GM10248 (cell line): ENCODE measurements at regions not wholly inside any gene's neighbourhood (a gene's known extent, or its start where the extent isn't known, plus 50 kb on each side); places are given as distances from the start of the nearest gene placed in this dataset.

ENCODE experiments used
- CTCF ChIA-PET: fragments of 300-600 bp; sonication (Branson Sonifier 250); formaldehyde crosslinking; extraction: SDS; loops from one replicate; lab custom pipeline; 2021; ENCODE audit warnings: antibody characterized with exemption; lab: Yijun Ruan, JAX
- POLR2A ChIA-PET: fragments of 350-650 bp; sonication (Branson Sonifier 250); formaldehyde crosslinking; extraction: SDS; loops from one replicate; lab custom pipeline; 2020; ENCODE audit warnings: antibody characterized with exemption; lab: Yijun Ruan, JAX
- DNase-seq: peaks from one replicate; pipeline ENCODE4 v3.0.0; 2012; ENCODE audit errors: extremely low spot score
- TF ChIP-seq, protein P1 (sequence below): IDR thresholded peaks from 2 replicates; pipeline ENCODE4 v1.5.1; 2012; ENCODE audit warnings: mild to moderate bottlenecking, low read depth; ENCODE audit errors: extremely low read depth, missing control alignments, control extremely low read depth

DNA sequence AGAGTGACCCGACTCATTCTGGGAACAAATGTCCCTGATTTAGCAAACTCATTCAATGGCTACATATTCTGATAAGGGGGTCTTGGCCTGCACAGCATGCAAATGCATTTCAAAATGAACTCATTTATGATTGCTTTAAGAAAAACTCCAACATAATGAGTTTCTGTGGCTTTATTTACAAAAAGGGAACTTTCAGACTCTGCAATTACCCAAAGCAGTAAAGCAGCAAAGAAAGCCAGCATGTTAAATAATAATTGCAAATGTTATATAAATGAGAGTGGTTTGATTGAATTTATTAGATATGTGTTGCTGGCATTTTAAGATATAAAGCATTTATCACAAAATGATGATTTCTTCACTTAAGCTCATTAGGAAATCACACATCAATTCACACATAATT is 295.7 kb downstream of the FBXW7 start:
- TF ChIP-seq, protein P1, sequence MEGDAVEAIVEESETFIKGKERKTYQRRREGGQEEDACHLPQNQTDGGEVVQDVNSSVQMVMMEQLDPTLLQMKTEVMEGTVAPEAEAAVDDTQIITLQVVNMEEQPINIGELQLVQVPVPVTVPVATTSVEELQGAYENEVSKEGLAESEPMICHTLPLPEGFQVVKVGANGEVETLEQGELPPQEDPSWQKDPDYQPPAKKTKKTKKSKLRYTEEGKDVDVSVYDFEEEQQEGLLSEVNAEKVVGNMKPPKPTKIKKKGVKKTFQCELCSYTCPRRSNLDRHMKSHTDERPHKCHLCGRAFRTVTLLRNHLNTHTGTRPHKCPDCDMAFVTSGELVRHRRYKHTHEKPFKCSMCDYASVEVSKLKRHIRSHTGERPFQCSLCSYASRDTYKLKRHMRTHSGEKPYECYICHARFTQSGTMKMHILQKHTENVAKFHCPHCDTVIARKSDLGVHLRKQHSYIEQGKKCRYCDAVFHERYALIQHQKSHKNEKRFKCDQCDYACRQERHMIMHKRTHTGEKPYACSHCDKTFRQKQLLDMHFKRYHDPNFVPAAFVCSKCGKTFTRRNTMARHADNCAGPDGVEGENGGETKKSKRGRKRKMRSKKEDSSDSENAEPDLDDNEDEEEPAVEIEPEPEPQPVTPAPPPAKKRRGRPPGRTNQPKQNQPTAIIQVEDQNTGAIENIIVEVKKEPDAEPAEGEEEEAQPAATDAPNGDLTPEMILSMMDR = no peak
- POLR2A ChIA-PET = no interaction called here
- CTCF ChIA-PET = interaction anchor here (1.4 kb wide), 1 partner anchor 10 kb away, joined by 6 read pairs; no protein-coding TSS in a partner anchor
- DNase-seq = no peak

GRCh38 chr4:152239216-152239615 is 296.7 kb downstream of the FBXW7 start:
- CTCF ChIA-PET = no interaction called here
- DNase-seq = no peak
- TF ChIP-seq, protein P1 = no peak
- POLR2A ChIA-PET = no interaction called here

DNA sequence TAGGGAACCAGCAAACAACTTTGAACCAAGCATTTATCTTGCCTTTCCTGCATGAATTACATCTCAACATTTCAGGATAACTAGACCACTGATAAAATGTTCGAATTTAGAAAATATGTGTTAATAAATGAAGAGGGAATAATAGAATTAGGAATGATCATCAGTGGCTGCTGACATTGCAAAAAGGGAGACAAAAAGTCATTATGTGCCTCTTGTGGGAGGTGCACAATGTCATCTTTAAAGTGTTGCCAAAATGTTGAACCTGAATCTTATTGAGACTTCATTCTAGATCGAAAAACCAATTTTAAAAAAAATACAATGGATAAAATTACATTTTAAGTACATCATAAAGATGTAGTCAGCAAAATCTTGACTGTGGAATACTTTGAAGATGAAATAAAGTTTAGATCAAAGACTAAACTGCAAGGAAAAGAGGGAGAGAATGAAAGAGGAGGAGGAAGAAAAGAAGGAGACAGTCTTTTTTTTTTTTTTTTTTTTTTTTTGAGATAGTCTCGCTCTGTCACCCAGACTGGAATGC is 299.3 kb downstream of the FBXW7 start:
- TF ChIP-seq, protein P1 = no peak
- POLR2A ChIA-PET = no interaction called here
- CTCF ChIA-PET = no interaction called here
- no peak for DNase-seq

- ChIA-PET CTCF (interaction anchor here (1.3 kb wide), 1 partner anchor 26 kb away, joined by 4 read pairs; no protein-coding TSS in a partner anchor), POLR2A (no interaction called here)
- DNase-seq = no peak
- TF ChIP-seq, protein P1 = no peak
Measured at GRCh38 chr4:152235718-152236117, 300.2 kb downstream of the FBXW7 start.

GRCh38 chr4:152234571-152234970 is 301.3 kb downstream of the FBXW7 start:
- CTCF ChIA-PET = interaction anchor here (1.2 kb wide), 1 partner anchor 11 kb away, joined by 3 read pairs; no protein-coding TSS in a partner anchor
- no peak for DNase-seq
- TF ChIP-seq, protein P1 = no peak
- POLR2A ChIA-PET = no interaction called here

- ChIA-PET POLR2A (no interaction called here), CTCF (interaction anchor here (1.1 to 1.5 kb wide), 2 partner anchors 9 to 11 kb away, joined by 3 read pairs; no protein-coding TSS in a partner anchor)
- DNase-seq = no peak
- TF ChIP-seq, protein P1 = no peak
Measured at GRCh38 chr4:152232271-152232670, 303.6 kb downstream of the FBXW7 start.
